ENCODE measurements at regions not wholly inside any gene's neighbourhood (a gene's known extent, or its start where the extent isn't known, plus 50 kb on each side); places are given as distances from the start of the nearest gene placed in this dataset.

DNA sequence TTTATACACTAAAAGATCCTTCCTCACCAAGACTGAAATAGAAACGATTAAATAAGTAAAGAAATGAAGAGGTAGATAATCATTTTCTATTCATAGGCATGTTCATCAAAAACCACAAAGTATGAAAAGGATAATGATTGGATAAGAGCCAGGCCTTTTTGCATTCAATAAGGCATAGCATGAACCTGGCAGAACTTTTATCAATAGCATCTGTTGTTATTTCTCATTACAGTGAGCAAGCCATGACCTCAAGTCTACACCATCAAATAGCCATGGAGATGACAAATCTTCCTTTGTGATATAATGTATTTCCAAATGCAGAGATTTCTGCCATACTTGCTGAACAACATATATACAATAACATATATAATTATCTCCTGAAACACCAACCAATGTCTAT, 206.0 kb upstream of the SLC7A11 start:
- H3K36me3 ChIP-seq, result no peaks in the 10 kb centered on the region
- no peaks in the 10 kb centered on the region for H3K9me3 ChIP-seq
- H3K4me1 ChIP-seq (ENCODE audit: control insufficient read depth in 1 of 2, insufficient read depth in 1 of 2, low read depth in 1 of 2, low read length in 1 of 2), result peaks cover 21 to 27% of the 10 kb centered on the region in 2 experiments

DNA sequence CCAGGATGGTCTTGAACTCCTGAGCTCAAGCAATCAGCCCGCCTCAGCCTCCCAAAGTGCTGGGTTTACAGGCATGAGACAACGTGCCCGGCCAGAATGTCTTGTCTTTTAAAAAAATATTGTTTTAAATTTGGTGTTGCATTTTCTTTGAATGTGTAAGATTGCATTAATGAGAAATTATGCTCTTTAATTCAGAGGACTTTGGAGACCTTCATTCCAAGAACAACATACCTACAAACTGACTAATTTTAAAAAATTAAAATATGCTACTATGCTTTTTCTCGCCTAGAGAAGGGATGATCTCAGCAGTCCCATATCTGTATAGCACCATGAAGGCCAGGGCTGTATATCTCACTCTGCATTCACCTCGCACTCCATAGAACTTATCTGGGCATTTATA, 204.3 kb upstream of the SLC7A11 start:
- Histone ChIP-seq H3K4me1 (ENCODE audit: control insufficient read depth in 1 of 2, insufficient read depth in 1 of 2, low read depth in 1 of 2, low read length in 1 of 2) (peaks cover 17 to 21% of the 10 kb centered on the region in 2 experiments), H3K9me3 (no peaks in the 10 kb centered on the region), H3K36me3 (no peaks in the 10 kb centered on the region), H3K27ac (no peak overlapping the region), H3K27me3 (no peaks in the 10 kb centered on the region), H3K4me3 (ENCODE audit: low read depth in 1 of 2, low read length in 1 of 2) (no peak overlapping the region)
- TF ChIP-seq, protein P1, sequence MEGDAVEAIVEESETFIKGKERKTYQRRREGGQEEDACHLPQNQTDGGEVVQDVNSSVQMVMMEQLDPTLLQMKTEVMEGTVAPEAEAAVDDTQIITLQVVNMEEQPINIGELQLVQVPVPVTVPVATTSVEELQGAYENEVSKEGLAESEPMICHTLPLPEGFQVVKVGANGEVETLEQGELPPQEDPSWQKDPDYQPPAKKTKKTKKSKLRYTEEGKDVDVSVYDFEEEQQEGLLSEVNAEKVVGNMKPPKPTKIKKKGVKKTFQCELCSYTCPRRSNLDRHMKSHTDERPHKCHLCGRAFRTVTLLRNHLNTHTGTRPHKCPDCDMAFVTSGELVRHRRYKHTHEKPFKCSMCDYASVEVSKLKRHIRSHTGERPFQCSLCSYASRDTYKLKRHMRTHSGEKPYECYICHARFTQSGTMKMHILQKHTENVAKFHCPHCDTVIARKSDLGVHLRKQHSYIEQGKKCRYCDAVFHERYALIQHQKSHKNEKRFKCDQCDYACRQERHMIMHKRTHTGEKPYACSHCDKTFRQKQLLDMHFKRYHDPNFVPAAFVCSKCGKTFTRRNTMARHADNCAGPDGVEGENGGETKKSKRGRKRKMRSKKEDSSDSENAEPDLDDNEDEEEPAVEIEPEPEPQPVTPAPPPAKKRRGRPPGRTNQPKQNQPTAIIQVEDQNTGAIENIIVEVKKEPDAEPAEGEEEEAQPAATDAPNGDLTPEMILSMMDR (IDR thresholded peaks at IDR 0.05), result no peak

More for the DNA sequence above, 206.0 kb upstream of the SLC7A11 start:
- no peaks in the 10 kb centered on the region for H3K27me3 ChIP-seq
- TF ChIP-seq, protein P1 (IDR thresholded peaks at IDR 0.05), result no peak
- H3K4me3 ChIP-seq (ENCODE audit: low read depth in 1 of 2, low read length in 1 of 2), result no peak overlapping the region
- no peak overlapping the region for H3K27ac ChIP-seq

GRCh38 chr4:138445098-138445497, 202.9 kb upstream of the SLC7A11 start:
- Histone ChIP-seq H3K36me3 (no peaks in the 10 kb centered on the region), H3K9me3 (no peaks in the 10 kb centered on the region)
- TF ChIP-seq, protein P1 (IDR thresholded peaks at IDR 0.05), result no peak

GRCh38 chr4:138444260-138444659, 202.1 kb upstream of the SLC7A11 start:
- TF ChIP-seq, protein P1 (IDR thresholded peaks at IDR 0.05), result no peak
- no peaks in the 10 kb centered on the region for H3K36me3 ChIP-seq
- H3K27ac ChIP-seq, result peak overlapping the region; percentile 26
- H3K4me3 ChIP-seq (ENCODE audit: low read depth in 1 of 2, low read length in 1 of 2), result no peak overlapping the region
- no peaks in the 10 kb centered on the region for H3K27me3 ChIP-seq
- H3K4me1 ChIP-seq (ENCODE audit: control insufficient read depth in 1 of 2, insufficient read depth in 1 of 2, low read depth in 1 of 2, low read length in 1 of 2), result peaks cover 9 to 12% of the 10 kb centered on the region in 2 experiments
- H3K9me3 ChIP-seq, result no peaks in the 10 kb centered on the region

More at GRCh38 chr4:138445098-138445497, 202.9 kb upstream of the SLC7A11 start:
- Histone ChIP-seq H3K4me3 (ENCODE audit: low read depth in 1 of 2, low read length in 1 of 2) (no peak overlapping the region), H3K27me3 (no peaks in the 10 kb centered on the region), H3K4me1 (ENCODE audit: control insufficient read depth in 1 of 2, insufficient read depth in 1 of 2, low read depth in 1 of 2, low read length in 1 of 2) (peaks cover 9 to 12% of the 10 kb centered on the region in 2 experiments), H3K27ac (no peak overlapping the region)

DNA sequence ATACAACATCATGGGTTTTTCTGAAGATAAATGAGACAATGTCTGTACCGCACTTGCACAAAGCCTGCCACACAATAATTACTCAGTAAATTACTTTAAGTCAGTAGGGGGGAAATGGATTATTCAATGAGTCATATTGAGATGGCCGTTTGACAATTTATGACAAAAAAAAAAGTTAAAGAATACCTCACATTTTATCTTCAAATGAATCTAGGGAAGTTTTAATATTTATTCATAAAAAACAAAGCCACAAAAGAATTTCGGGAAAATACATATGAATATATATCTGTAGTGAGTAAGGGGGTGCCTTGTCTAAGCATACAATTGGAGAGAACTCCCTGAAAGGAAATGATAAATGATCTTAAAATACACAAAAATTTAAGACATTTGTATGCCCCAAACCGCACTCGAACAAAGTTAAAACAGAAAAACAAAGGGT, 197.0 kb upstream of the SLC7A11 start:
- Histone ChIP-seq H3K4me3 (ENCODE audit: low read depth in 1 of 2, low read length in 1 of 2) (no peak overlapping the region), H3K27me3 (no peaks in the 10 kb centered on the region), H3K27ac (no peak overlapping the region), H3K36me3 (no peaks in the 10 kb centered on the region), H3K4me1 (ENCODE audit: control insufficient read depth in 1 of 2, insufficient read depth in 1 of 2, low read depth in 1 of 2, low read length in 1 of 2) (peaks cover 16 to 23% of the 10 kb centered on the region in 2 experiments), H3K9me3 (no peaks in the 10 kb centered on the region)
- TF ChIP-seq, protein P1 (IDR thresholded peaks at IDR 0.05), result no peak

- Histone ChIP-seq H3K27me3 (no peaks in the 10 kb centered on the region), H3K4me1 (ENCODE audit: control insufficient read depth in 1 of 2, insufficient read depth in 1 of 2, low read depth in 1 of 2, low read length in 1 of 2) (peaks cover 10 to 18% of the 10 kb centered on the region in 2 experiments), H3K4me3 (ENCODE audit: low read depth in 1 of 2, low read length in 1 of 2) (no peak overlapping the region), H3K27ac (no peak overlapping the region), H3K9me3 (no peaks in the 10 kb centered on the region), H3K36me3 (no peaks in the 10 kb centered on the region)
- TF ChIP-seq, protein P1 (IDR thresholded peaks at IDR 0.05), result no peak
Observed at GRCh38 chr4:138438608-138439007, 196.5 kb upstream of the SLC7A11 start.
